MM.1S (cell line): ENCODE measurements at regions not wholly inside any gene's neighbourhood (a gene's known extent, or its start where the extent isn't known, plus 50 kb on each side); places are given as distances from the start of the nearest gene placed in this dataset.

ENCODE experiments used
- EZH2 ChIP-seq: fragments of 300-600 bp; sonication (generic); optimal IDR thresholded peaks from 2 replicates; pipeline ENCODE3; 2017; ENCODE audit warnings: low read depth, mild to moderate bottlenecking, antibody characterized with exemption, low read length, mixed read lengths
- TF ChIP-seq, protein P1 (sequence below): fragments of 300-600 bp; sonication (generic); IDR thresholded peaks from 2 replicates; pipeline ENCODE4 v1.5.1; 2016; ENCODE audit warnings: antibody characterized with exemption, low read length, mixed read lengths

DNA sequence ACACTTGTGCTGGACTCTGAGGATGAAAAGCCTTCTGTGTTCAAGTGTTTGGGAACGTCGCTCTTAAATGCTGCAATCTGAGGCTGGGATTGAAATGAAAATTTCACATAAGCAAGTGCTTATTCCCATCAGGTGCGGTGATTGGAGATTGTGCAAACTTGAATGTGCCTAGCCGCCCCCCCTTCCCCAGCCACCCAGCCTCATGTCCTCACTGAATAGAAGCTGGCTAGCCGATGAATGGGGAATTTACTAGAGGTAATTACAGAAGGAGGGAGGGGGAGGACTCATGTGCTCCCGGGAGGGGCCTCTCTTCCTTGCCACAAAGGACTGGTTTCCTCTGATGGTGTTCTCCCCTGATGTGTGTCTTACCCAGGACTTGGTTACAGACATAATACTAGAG lies 544.8 kb upstream of the EEF2KMT start:
- TF ChIP-seq, protein P1, sequence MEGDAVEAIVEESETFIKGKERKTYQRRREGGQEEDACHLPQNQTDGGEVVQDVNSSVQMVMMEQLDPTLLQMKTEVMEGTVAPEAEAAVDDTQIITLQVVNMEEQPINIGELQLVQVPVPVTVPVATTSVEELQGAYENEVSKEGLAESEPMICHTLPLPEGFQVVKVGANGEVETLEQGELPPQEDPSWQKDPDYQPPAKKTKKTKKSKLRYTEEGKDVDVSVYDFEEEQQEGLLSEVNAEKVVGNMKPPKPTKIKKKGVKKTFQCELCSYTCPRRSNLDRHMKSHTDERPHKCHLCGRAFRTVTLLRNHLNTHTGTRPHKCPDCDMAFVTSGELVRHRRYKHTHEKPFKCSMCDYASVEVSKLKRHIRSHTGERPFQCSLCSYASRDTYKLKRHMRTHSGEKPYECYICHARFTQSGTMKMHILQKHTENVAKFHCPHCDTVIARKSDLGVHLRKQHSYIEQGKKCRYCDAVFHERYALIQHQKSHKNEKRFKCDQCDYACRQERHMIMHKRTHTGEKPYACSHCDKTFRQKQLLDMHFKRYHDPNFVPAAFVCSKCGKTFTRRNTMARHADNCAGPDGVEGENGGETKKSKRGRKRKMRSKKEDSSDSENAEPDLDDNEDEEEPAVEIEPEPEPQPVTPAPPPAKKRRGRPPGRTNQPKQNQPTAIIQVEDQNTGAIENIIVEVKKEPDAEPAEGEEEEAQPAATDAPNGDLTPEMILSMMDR = no peak
- no peak for TF ChIP-seq EZH2
